ENCODE measurements at regions not wholly inside any gene's neighbourhood (a gene's known extent, or its start where the extent isn't known, plus 50 kb on each side); places are given as distances from the start of the nearest gene placed in this dataset.
A peak's percentile ranks its signal among the peaks of the same experiment; 100 is the strongest.

DNA sequence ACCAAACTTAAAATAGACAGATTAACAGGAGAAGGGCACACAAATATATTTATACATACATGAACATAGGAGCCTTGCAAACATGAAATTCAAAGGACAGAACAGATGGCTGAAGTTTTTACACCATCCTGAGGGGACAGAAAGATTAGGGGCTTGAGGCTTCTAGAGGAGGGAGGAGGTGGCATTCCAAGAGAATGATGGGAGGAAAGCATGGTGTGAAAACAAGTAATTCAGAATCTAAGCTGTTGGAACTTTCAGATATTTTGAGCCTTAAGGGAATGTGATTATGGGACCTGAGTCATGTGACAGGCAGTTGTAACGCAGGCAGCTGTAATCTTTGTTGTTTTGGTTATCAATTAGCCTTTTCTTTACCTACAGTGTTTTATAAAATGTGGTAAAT lies 225.2 kb upstream of the SPOPL start:
- Histone ChIP-seq H3K9me3 (ENCODE audit: insufficient read depth, low read depth, low read length) (no peaks in the 10 kb centered on the region; the same call in 1 of the 2 replicates), H3K36me3 (ENCODE audit: insufficient read depth, low read depth, low read length) (no peaks in the 10 kb centered on the region), H3K27ac (ENCODE audit: low read length) (peak overlapping the region; percentile 59), H3K9ac (ENCODE audit: low read depth, low read length) (peak overlapping the region; percentile 14; the same call in 1 of the 2 replicates), H3K27me3 (ENCODE audit: insufficient read depth, low read length) (no peaks in the 10 kb centered on the region), H3K4me3 (ENCODE audit: low read length) (0 out of 2 replicates have a peak overlapping the region, but pooled peaks have one; percentile 31), H3K4me1 (ENCODE audit: insufficient read depth, low read length) (peaks cover 24% of the 10 kb centered on the region)

DNA sequence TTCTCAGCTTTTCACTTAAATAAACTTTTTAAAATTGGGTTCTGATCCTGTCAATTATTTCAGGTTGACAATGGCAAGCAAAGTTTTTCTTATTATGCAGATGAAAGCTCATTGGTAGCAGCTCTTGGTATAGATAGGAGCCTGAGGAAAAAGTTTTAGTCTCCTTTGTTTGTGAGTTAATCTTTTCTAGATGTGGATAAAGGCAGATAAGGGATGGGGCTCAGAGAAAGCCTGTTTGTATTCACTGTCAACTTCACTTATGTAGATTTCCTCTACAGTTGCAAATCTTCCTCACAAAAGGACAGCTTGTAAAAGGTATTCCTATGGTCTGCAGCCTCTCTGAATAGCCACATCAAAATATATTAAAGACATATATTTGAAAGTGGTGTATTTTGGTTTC lies 224.5 kb upstream of the SPOPL start:
- Histone ChIP-seq H3K27ac (ENCODE audit: low read length) (peak overlapping the region; percentile 59), H3K9ac (ENCODE audit: low read depth, low read length) (peak overlapping the region; percentile 34; the same call in 1 of the 2 replicates), H3K27me3 (ENCODE audit: insufficient read depth, low read length) (no peaks in the 10 kb centered on the region), H3K36me3 (ENCODE audit: insufficient read depth, low read depth, low read length) (no peaks in the 10 kb centered on the region), H3K4me1 (ENCODE audit: insufficient read depth, low read length) (peaks cover 24% of the 10 kb centered on the region), H3K4me3 (ENCODE audit: low read length) (peak overlapping the region; percentile 38), H3K9me3 (ENCODE audit: insufficient read depth, low read depth, low read length) (no peaks in the 10 kb centered on the region; the same call in 1 of the 2 replicates)

DNA sequence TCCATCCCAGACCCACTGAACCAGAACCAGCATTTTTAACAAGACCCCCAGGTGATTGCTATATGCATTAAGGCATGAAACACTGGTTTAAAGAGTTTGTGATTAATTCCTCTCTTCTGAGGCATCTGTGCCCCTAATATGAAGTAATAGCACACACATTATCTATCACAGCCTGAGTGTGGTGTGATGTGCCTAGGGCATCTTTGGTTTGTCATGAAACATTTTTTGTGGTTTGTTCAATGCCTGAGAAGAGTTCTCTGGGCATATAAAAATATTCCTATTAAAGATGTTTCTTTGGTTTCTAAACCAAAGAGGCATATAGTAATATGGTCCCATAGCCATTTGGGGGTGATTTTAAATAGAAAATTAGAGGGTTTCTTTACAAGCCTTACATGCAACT lies 221.7 kb upstream of the SPOPL start:
- H3K27me3 ChIP-seq (ENCODE audit: insufficient read depth, low read length) = no peaks in the 10 kb centered on the region
- H3K9ac ChIP-seq (ENCODE audit: low read depth, low read length) = no peak overlapping the region
- peaks cover 23% of the 10 kb centered on the region for H3K4me1 ChIP-seq (ENCODE audit: insufficient read depth, low read length)
- H3K27ac ChIP-seq (ENCODE audit: low read length) = no peak overlapping the region
- H3K9me3 ChIP-seq (ENCODE audit: insufficient read depth, low read depth, low read length) = no peaks in the 10 kb centered on the region
- H3K4me3 ChIP-seq (ENCODE audit: low read length) = no peak overlapping the region
- no peaks in the 10 kb centered on the region for H3K36me3 ChIP-seq (ENCODE audit: insufficient read depth, low read depth, low read length)

DNA sequence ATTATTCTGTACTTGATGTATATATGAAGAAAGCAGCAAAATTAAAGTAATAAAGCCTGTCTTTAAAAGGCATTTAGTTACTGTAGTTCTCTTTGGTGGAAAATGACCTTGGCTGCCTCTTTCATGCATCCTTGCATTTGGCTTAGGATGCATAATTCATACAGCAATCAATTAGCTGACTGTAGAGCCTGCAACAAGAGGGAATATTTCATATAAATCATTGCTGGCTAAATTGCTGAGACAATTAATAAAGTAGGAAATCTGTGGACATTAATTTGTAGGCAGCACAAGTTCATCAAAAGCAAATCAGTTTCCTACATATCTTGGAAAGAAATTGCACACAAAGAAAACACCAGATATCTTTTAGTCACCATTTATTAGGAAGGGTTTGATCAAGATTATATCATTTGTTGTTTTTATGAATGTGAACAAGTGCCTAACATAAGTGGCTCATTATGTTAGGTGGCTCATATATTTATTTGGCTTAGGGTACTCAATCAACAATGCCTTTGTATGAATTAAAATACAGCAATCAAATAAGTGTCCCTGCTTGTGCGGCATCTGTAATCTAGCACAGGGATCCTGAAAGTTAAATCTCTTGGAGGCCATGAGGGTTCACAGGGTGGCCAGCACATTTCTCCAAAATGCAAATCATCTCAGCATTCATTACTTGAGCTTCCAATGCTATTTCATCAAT lies 220.4 kb upstream of the SPOPL start:
- no peaks in the 10 kb centered on the region for H3K27me3 ChIP-seq (ENCODE audit: insufficient read depth, low read length)
- peaks cover 10% of the 10 kb centered on the region for H3K4me1 ChIP-seq (ENCODE audit: insufficient read depth, low read length)
- no peaks in the 10 kb centered on the region for H3K36me3 ChIP-seq (ENCODE audit: insufficient read depth, low read depth, low read length)
- 0 out of 2 replicates have a peak, but pooled peaks cover 11% of the 10 kb centered on the region for H3K9me3 ChIP-seq (ENCODE audit: insufficient read depth, low read depth, low read length)
- H3K9ac ChIP-seq (ENCODE audit: low read depth, low read length) = no peak overlapping the region
- no peak overlapping the region for H3K27ac ChIP-seq (ENCODE audit: low read length)
- H3K4me3 ChIP-seq (ENCODE audit: low read length) = no peak overlapping the region

DNA sequence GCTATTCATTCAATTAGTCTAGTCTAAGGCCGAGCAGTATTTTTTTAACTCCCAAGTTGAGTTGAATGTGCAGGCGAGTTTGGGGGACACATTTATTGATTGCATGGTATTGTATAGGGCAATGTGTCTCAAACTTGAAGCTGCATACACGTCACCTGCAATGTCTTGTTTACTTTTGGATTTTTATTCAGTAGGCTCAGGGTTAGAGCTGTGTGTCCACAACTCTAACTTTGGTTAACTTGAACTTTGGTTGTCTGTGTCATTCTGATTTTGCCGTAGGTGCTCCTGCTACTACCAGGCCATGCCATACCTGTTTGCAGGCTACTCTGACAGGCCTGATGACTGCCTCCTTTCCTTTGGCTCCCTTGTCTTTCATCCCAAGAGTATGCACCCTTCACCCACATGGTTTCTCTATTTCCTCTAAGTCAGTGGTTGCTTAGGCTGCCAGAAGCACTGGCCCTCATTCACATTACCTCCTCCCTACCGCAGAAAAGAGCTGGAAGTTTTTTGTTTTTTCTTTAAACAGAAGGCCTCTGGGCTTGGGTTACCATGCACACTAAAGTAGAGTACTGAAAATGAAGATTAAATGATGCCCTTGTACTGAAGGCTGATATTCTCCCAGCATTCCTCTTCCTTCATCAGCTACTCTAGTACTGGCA lies 219.4 kb upstream of the SPOPL start:
- Histone ChIP-seq H3K27ac (ENCODE audit: low read length) (no peak overlapping the region), H3K4me1 (ENCODE audit: insufficient read depth, low read length) (peaks cover 2% of the 10 kb centered on the region; the same call in 1 of the 2 replicates), H3K9ac (ENCODE audit: low read depth, low read length) (no peak overlapping the region)

DNA sequence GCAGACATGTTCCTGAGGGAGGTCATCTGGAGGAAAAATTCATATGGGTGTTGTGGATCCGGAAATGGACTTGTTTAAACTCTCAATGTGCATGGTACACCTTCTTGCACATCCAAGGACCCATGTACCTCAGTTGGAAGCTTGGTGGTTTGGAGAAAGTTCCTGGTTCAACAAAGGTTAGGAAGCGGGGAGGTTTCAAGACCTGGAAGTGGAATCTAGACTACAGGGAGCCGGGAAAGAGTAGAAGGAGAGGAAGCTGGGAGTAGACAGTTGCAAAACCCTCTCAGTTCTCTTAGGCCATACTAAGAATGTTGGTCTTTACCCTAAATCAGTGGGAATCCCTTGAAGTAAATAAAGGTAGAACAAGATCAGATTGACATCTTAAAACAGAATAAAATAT lies 209.8 kb upstream of the SPOPL start:
- Histone ChIP-seq H3K27ac (ENCODE audit: low read length) (no peak overlapping the region), H3K9ac (ENCODE audit: low read depth, low read length) (no peak overlapping the region), H3K4me1 (ENCODE audit: insufficient read depth, low read length) (no peaks in the 10 kb centered on the region; the same call in 1 of the 2 replicates), H3K36me3 (ENCODE audit: insufficient read depth, low read depth, low read length) (no peaks in the 10 kb centered on the region), H3K4me3 (ENCODE audit: low read length) (no peak overlapping the region), H3K27me3 (ENCODE audit: insufficient read depth, low read length) (no peaks in the 10 kb centered on the region), H3K9me3 (ENCODE audit: insufficient read depth, low read depth, low read length) (no peaks in the 10 kb centered on the region)

More for the DNA sequence above, 219.4 kb upstream of the SPOPL start:
- H3K4me3 ChIP-seq (ENCODE audit: low read length) = no peak overlapping the region
- no peaks in the 10 kb centered on the region for H3K36me3 ChIP-seq (ENCODE audit: insufficient read depth, low read depth, low read length)
- H3K9me3 ChIP-seq (ENCODE audit: insufficient read depth, low read depth, low read length) = 0 out of 2 replicates have a peak, but pooled peaks cover 11% of the 10 kb centered on the region
- H3K27me3 ChIP-seq (ENCODE audit: insufficient read depth, low read length) = no peaks in the 10 kb centered on the region

DNA sequence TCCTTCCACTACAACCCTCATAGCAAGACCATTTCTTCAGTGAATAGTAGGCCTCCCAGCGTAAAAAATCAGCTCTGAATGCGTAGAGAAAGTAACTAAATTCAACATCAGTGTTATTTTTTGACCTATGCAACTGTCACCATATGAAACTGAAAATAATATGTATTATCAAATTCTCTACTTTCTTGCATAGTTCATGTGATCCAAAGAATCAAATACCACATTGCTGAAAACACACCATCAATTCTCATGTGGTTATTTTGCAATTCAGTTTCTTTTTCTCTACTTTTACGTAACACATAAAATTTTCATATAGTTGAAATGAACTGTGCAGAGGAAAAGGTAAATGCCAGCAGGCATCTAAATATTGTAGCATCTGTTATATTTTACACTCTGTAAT lies 208.5 kb upstream of the SPOPL start:
- H3K9me3 ChIP-seq (ENCODE audit: insufficient read depth, low read depth, low read length) = no peaks in the 10 kb centered on the region
- H3K4me1 ChIP-seq (ENCODE audit: insufficient read depth, low read length) = no peaks in the 10 kb centered on the region; the same call in 1 of the 2 replicates
- H3K27ac ChIP-seq (ENCODE audit: low read length) = no peak overlapping the region
- no peaks in the 10 kb centered on the region for H3K27me3 ChIP-seq (ENCODE audit: insufficient read depth, low read length)
- no peak overlapping the region for H3K9ac ChIP-seq (ENCODE audit: low read depth, low read length)
- H3K36me3 ChIP-seq (ENCODE audit: insufficient read depth, low read depth, low read length) = no peaks in the 10 kb centered on the region
- no peak overlapping the region for H3K4me3 ChIP-seq (ENCODE audit: low read length)

DNA sequence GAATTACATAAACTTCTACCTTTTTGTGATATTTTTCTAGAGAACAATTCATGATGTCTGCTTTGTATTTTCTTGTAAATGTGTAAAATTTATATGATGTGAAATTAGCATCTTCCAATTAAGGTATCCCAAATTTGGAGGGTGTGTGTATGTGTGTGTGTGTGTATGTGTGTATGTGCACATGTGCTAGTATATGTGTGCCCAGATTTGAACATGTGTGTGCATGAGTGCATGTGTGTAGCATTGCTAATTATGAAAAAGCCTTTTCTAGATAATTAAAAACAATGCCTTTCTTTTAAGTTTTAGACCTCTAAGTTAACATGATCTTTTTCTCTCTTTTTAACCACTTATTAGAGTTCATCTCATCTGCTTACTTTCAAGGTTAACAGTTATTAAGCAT lies 208.0 kb upstream of the SPOPL start:
- Histone ChIP-seq H3K27me3 (ENCODE audit: insufficient read depth, low read length) (no peaks in the 10 kb centered on the region), H3K27ac (ENCODE audit: low read length) (no peak overlapping the region), H3K9ac (ENCODE audit: low read depth, low read length) (no peak overlapping the region), H3K4me1 (ENCODE audit: insufficient read depth, low read length) (no peaks in the 10 kb centered on the region; the same call in 1 of the 2 replicates), H3K4me3 (ENCODE audit: low read length) (no peak overlapping the region), H3K9me3 (ENCODE audit: insufficient read depth, low read depth, low read length) (no peaks in the 10 kb centered on the region), H3K36me3 (ENCODE audit: insufficient read depth, low read depth, low read length) (no peaks in the 10 kb centered on the region)

DNA sequence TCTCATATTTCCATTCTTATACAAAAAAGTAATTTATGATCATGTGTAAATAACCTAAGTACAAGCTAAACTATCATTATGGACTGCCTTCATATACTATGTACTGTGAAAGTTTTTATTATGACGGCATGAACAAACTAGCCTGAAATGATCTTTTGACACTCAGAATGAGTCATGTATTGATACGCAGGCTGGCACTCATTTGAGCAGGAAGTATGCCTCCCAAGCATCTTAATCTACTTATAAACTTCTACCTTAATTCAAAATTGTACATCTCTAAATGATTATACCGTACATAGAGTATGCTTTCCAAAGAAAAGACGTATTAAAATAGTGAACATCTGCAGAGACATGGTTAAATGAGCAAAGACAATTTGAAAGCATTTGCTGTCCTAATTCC lies 207.1 kb upstream of the SPOPL start:
- no peak overlapping the region for H3K27ac ChIP-seq (ENCODE audit: low read length)
- no peak overlapping the region for H3K4me3 ChIP-seq (ENCODE audit: low read length)
- no peak overlapping the region for H3K9ac ChIP-seq (ENCODE audit: low read depth, low read length)
- no peaks in the 10 kb centered on the region; the same call in 1 of the 2 replicates for H3K4me1 ChIP-seq (ENCODE audit: insufficient read depth, low read length)
- H3K27me3 ChIP-seq (ENCODE audit: insufficient read depth, low read length) = no peaks in the 10 kb centered on the region
- H3K9me3 ChIP-seq (ENCODE audit: insufficient read depth, low read depth, low read length) = no peaks in the 10 kb centered on the region
- no peaks in the 10 kb centered on the region for H3K36me3 ChIP-seq (ENCODE audit: insufficient read depth, low read depth, low read length)

DNA sequence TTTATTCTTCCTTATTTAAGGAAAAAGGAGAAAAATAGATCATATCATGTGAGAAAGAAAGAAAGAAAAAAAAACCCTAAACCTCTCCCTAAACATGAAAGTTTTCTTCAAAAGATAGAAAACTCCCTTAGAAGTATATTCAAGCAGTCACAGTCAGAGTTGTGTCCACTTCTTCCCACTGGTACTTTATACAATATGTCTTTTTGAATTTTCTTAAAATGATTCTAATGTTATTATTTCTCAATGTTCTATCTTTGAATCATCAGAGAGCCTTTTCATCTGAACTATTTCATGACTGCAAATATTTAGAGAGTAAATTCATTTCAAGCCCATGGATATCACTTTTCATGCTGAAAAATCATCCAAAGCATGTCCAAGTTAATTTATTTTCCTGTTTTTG lies 205.2 kb upstream of the SPOPL start:
- Histone ChIP-seq H3K9me3 (ENCODE audit: insufficient read depth, low read depth, low read length) (no peaks in the 10 kb centered on the region), H3K27ac (ENCODE audit: low read length) (no peak overlapping the region), H3K4me1 (ENCODE audit: insufficient read depth, low read length) (no peaks in the 10 kb centered on the region; the same call in 1 of the 2 replicates), H3K27me3 (ENCODE audit: insufficient read depth, low read length) (no peaks in the 10 kb centered on the region), H3K4me3 (ENCODE audit: low read length) (no peak overlapping the region), H3K36me3 (ENCODE audit: insufficient read depth, low read depth, low read length) (no peaks in the 10 kb centered on the region), H3K9ac (ENCODE audit: low read depth, low read length) (no peak overlapping the region)

DNA sequence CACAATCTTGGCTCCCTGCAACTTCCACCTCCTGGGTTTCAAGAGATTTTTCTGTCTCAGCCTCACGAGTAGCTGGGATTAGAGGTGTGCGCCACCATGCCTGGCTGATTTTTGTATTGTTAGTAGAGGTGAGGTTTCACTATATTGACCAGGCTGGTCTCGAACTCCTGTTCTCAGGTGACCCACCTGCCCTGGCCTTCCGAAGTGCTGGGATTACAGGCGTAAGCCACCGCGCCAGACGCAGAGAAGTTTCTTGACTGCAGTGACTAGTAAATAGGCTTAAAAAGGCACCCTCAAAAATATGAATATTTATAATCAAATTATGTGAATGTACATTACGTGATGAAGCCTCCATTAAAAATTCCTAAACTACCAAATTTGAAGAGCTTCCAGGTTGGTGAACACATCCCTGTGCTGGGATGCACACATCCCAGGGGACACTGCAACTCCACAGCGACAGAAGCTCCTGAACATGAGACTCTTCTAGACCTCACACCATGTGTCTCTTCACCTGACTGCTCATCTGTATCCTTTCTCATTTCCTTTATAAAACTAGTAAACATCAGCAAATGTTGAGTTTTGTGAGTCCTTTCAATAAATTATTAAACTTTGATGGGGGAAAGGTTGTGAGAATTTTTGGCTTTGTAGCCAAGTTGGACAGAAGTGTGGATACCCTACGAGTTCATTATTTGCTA lies 203.3 kb upstream of the SPOPL start:
- Histone ChIP-seq H3K27ac (ENCODE audit: low read length) (no peak overlapping the region), H3K9me3 (ENCODE audit: insufficient read depth, low read depth, low read length) (no peaks in the 10 kb centered on the region)

More for the DNA sequence above, 203.3 kb upstream of the SPOPL start:
- H3K9ac ChIP-seq (ENCODE audit: low read depth, low read length) = no peak overlapping the region
- no peak overlapping the region for H3K4me3 ChIP-seq (ENCODE audit: low read length)
- H3K4me1 ChIP-seq (ENCODE audit: insufficient read depth, low read length) = no peaks in the 10 kb centered on the region
- no peaks in the 10 kb centered on the region for H3K27me3 ChIP-seq (ENCODE audit: insufficient read depth, low read length)
- H3K36me3 ChIP-seq (ENCODE audit: insufficient read depth, low read depth, low read length) = no peaks in the 10 kb centered on the region
